IMR-90 (cell line): ENCODE measurements at regions not wholly inside any gene's neighbourhood (a gene's known extent, or its start where the extent isn't known, plus 50 kb on each side); places are given as distances from the start of the nearest gene placed in this dataset.

Experiments
- ATAC-seq: fragments of 200-7000 bp; cut with Tn5 transposase; 2 replicates; pipeline ENCODE4 v1.9.1; 2020; ENCODE audit warnings: low read depth, mild to moderate bottlenecking, moderate library complexity
- BruUV-seq: library from RNA; stranded (reverse); fragments of 400-500 nt; replicated peaks from 2 replicates; lab custom pipeline; 2021; lab: Mats Ljungman, UMichigan
- CTCF ChIA-PET: fragments of 300-600 bp; formaldehyde crosslinking; extraction: SDS; loops from one replicate; lab custom pipeline; 2021; ENCODE audit warnings: antibody characterized with exemption; lab: Yijun Ruan, JAX
- POLR2A ChIA-PET: fragments of 300-600 bp; sonication (Branson Sonifier 250); formaldehyde crosslinking; loops from one replicate; lab custom pipeline; 2022; ENCODE audit warnings: antibody characterized with exemption; ENCODE audit not compliant: unreplicated experiment; lab: Charles Lee
- DNase-seq: peaks from one replicate; pipeline ENCODE4 v3.0.0; 2013
- H2AFZ ChIP-seq: replicated peaks from 2 replicates; pipeline ENCODE3; 2013; ENCODE audit warnings: low read length, mild to moderate bottlenecking; ENCODE audit not compliant: poor library complexity
- H2AK5ac ChIP-seq: 2 replicates; pipeline ENCODE4 v1.6.1; 2013; ENCODE audit warnings: low read depth, low read length, inconsistent platforms
- H2AK9ac ChIP-seq: replicated peaks from 2 replicates; pipeline ENCODE3; 2013; ENCODE audit warnings: mild to moderate bottlenecking, low read depth, low read length, moderate library complexity; ENCODE audit not compliant: poor library complexity
- H2BK120ac ChIP-seq: 2 replicates; pipeline ENCODE4 v1.6.1; 2013; ENCODE audit warnings: low read depth, low read length, inconsistent platforms
- H2BK15ac ChIP-seq: 3 replicates; pipeline ENCODE4 v1.6.1; 2013; ENCODE audit warnings: low read depth, low read length, inconsistent platforms
- H2BK20ac ChIP-seq: 2 replicates; pipeline ENCODE4 v1.6.1; 2013; ENCODE audit warnings: low read depth, mild to moderate bottlenecking, inconsistent platforms, low read length, moderate library complexity
- H2BK5ac ChIP-seq: 2 replicates; pipeline ENCODE4 v1.6.1; 2013; ENCODE audit warnings: mild to moderate bottlenecking, low read depth, low read length, inconsistent platforms; ENCODE audit not compliant: poor library complexity, severe bottlenecking
- H3K14ac ChIP-seq: replicated peaks from 2 replicates; pipeline ENCODE4 v1.6.1; 2013; ENCODE audit warnings: low read depth, low read length, inconsistent platforms
- H3K18ac ChIP-seq: 2 replicates; pipeline ENCODE4 v1.6.1; 2013; ENCODE audit warnings: low read depth, low read length, control low read depth
- H3K23ac ChIP-seq: 2 replicates; pipeline ENCODE4 v1.6.1; 2013; ENCODE audit warnings: low read depth, low read length, inconsistent platforms
- H3K27ac ChIP-seq: 2 replicates; pipeline ENCODE4 v1.5.1; 2013; ENCODE audit warnings: mild to moderate bottlenecking, control low read depth, low read length; ENCODE audit not compliant: insufficient read depth
- H3K27me3 ChIP-seq: 2 replicates; pipeline ENCODE4 v1.6.1; 2013; ENCODE audit warnings: low read length; ENCODE audit not compliant: control insufficient read depth, insufficient read depth
- H3K36me3 ChIP-seq: 2 replicates; pipeline ENCODE4 v1.6.1; 2013; ENCODE audit warnings: low read length, mixed read lengths; ENCODE audit not compliant: control insufficient read depth, insufficient read depth
- H3K4ac ChIP-seq: 2 replicates; pipeline ENCODE4 v1.6.1; 2013; ENCODE audit warnings: low read depth, low read length, inconsistent platforms
- H3K4me1 ChIP-seq: 2 replicates; pipeline ENCODE4 v1.6.1; 2013; ENCODE audit warnings: low read length, mixed read lengths; ENCODE audit not compliant: control insufficient read depth, insufficient read depth
- H3K4me2 ChIP-seq: 2 replicates; pipeline ENCODE4 v1.6.1; 2013; ENCODE audit warnings: low read depth, mild to moderate bottlenecking, control low read depth, low read length, moderate library complexity
- H3K4me3 ChIP-seq: 2 replicates; pipeline ENCODE4 v1.5.1; 2013; ENCODE audit warnings: low read depth, mild to moderate bottlenecking, control low read depth, low read length, moderate library complexity; ENCODE audit not compliant: insufficient read depth
- H3K56ac ChIP-seq: 2 replicates; pipeline ENCODE4 v1.6.1; 2013; ENCODE audit warnings: low read length, inconsistent platforms; ENCODE audit not compliant: insufficient read depth; ENCODE audit errors: extremely low read depth
- H3K79me1 ChIP-seq, 2 experiments: 2 replicates each; pipeline ENCODE4 v1.6.1; 2013; ENCODE audit warnings: low read length in 2 of 2, inconsistent platforms in 1 of 2, low read depth in 1 of 2
- H3K9ac ChIP-seq: 2 replicates; pipeline ENCODE4 v1.6.1; 2013; ENCODE audit warnings: low read depth, low read length, control low read depth
- H3K9me1 ChIP-seq: 2 replicates; pipeline ENCODE4 v1.6.1; 2013; ENCODE audit warnings: low read length, inconsistent platforms; ENCODE audit not compliant: insufficient read depth
- H3K9me3 ChIP-seq: 2 replicates; pipeline ENCODE4 v1.6.1; 2013; ENCODE audit warnings: low read length; ENCODE audit not compliant: control insufficient read depth, insufficient read depth
- H4K20me1 ChIP-seq: 2 replicates; pipeline ENCODE4 v1.6.1; 2013; ENCODE audit warnings: low read length, inconsistent platforms; ENCODE audit not compliant: insufficient read depth
- H4K5ac ChIP-seq: 2 replicates; pipeline ENCODE4 v1.6.1; 2013; ENCODE audit warnings: mild to moderate bottlenecking, low read depth, low read length, control low read depth
- H4K8ac ChIP-seq, 2 experiments: 2 replicates each; pipeline ENCODE4 v1.6.1; 2013; ENCODE audit warnings: low read depth in 2 of 2, low read length in 2 of 2, control low read depth in 1 of 2, inconsistent platforms in 1 of 2
- H4K91ac ChIP-seq: 2 replicates; pipeline ENCODE4 v1.6.1; 2013; ENCODE audit warnings: low read depth, low read length, inconsistent platforms; ENCODE audit not compliant: insufficient read depth
- ELK1 ChIP-seq: fragments of 150-350 bp; IDR thresholded peaks from 2 replicates; pipeline ENCODE4 v1.6.1; 2016; ENCODE audit warnings: low read depth, mild to moderate bottlenecking, low read length, moderate library complexity, borderline replicate concordance
- MAZ ChIP-seq: IDR thresholded peaks from 2 replicates; pipeline ENCODE4 v1.6.1; 2012; ENCODE audit warnings: low read depth, mild to moderate bottlenecking, low read length, improper control_type of control experiment, moderate library complexity, borderline replicate concordance
- MXI1 ChIP-seq: IDR thresholded peaks from 2 replicates; pipeline ENCODE4 v1.6.1; 2012; ENCODE audit warnings: low read depth, mild to moderate bottlenecking, low read length, moderate library complexity, borderline replicate concordance
- POLR2A ChIP-seq: IDR thresholded peaks from 2 replicates; pipeline ENCODE4 v1.6.1; 2012; ENCODE audit warnings: mild to moderate bottlenecking, low read depth, low read length
- SMC3 ChIP-seq: fragments of 150-350 bp; IDR thresholded peaks from 2 replicates; pipeline ENCODE4 v1.6.1; 2016; ENCODE audit warnings: low read depth, mild to moderate bottlenecking, antibody characterized with exemption, low read length, moderate library complexity
- WGBS, 2 experiments: methylation state at CpG; one replicate each; pipeline versions ENCODE4 v1.1.5 to v1.1.7; 2013; ENCODE audit warnings: missing lambda C conversion rate in 2 of 2; ENCODE audit not compliant: insufficient read length in 1 of 2; ENCODE audit errors: extremely low coverage in 2 of 2; 5-methylcytosine and 5-hydroxymethylcytosine counted together
- dilution Hi-C: fragments of 300-500 bp; cut with HindIII; formaldehyde crosslinking; loops from one replicate; pipeline ENCODE4 v1.14.3; 2018; ENCODE audit warnings: low sequenced_read_pairs; ENCODE audit not compliant: unreplicated experiment
- in situ Hi-C: fragments of 300-500 bp; cut with MboI; formaldehyde crosslinking; loops from 3 replicates; pipeline ENCODE4 v1.14.3; 2019; ENCODE audit warnings: low sequenced_read_pairs, inconsistent platforms, mixed read lengths
- intact Hi-C: fragments of 100-400 bp; cut with micrococcal nuclease; formaldehyde crosslinking; loops from 2 replicates; pipeline ENCODE4 v1.10.0; 2022
- TF ChIP-seq, protein P1 (sequence below): fragments of 150-350 bp; IDR thresholded peaks from 2 replicates; pipeline ENCODE4 v1.6.1; 2017; ENCODE audit warnings: mild to moderate bottlenecking, antibody characterized with exemption, low read length, low read depth

- H3K79me1 ChIP-seq = no peaks in the 10 kb centered on the region
- no peak overlapping the region for H2BK20ac ChIP-seq
- no CpG with 5 or more reads among the region's 2 CpGs for WGBS, 2 experiments
- H2AK9ac ChIP-seq = no peak overlapping the region
- H3K14ac ChIP-seq = no peak overlapping the region
- in situ Hi-C loops = no loop called here
- CTCF ChIA-PET = interaction anchor here (0.5 kb wide), 1 partner anchor 152 kb away, joined by 4 read pairs; no protein-coding TSS in a partner anchor
- dilution Hi-C loops = no loop called here
- no peak overlapping the region for H2BK120ac ChIP-seq
- H4K5ac ChIP-seq = no peak overlapping the region
- H4K91ac ChIP-seq = no peak overlapping the region
- H3K4me3 ChIP-seq = no peak overlapping the region
- no peaks in the 10 kb centered on the region for H3K9me1 ChIP-seq
- H3K4ac ChIP-seq = no peak overlapping the region
- H3K18ac ChIP-seq = no peak overlapping the region
- H3K27ac ChIP-seq = no peak overlapping the region
- POLR2A ChIA-PET = no interaction called here
- no peak overlapping the region for H3K56ac ChIP-seq
- no peaks in the 10 kb centered on the region for H3K4me1 ChIP-seq
- no peak for ATAC-seq
- no peak overlapping the region for H2AK5ac ChIP-seq
- no peak for TF ChIP-seq POLR2A
- TF ChIP-seq, protein P1, sequence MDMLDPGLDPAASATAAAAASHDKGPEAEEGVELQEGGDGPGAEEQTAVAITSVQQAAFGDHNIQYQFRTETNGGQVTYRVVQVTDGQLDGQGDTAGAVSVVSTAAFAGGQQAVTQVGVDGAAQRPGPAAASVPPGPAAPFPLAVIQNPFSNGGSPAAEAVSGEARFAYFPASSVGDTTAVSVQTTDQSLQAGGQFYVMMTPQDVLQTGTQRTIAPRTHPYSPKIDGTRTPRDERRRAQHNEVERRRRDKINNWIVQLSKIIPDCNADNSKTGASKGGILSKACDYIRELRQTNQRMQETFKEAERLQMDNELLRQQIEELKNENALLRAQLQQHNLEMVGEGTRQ = no peak
- TF ChIP-seq ELK1 = no peak
- no peak for TF ChIP-seq MXI1
- no peak for TF ChIP-seq SMC3
- TF ChIP-seq MAZ = no peak
- DNase-seq = no peak
- no peak overlapping the region for H3K9ac ChIP-seq
- no peak overlapping the region for H4K8ac ChIP-seq
- no peaks in the 10 kb centered on the region for H3K36me3 ChIP-seq
- no peak overlapping the region for H3K4me2 ChIP-seq
- no peak overlapping the region for H2BK15ac ChIP-seq
- intact Hi-C loops = no loop called here
- no TSS peak for BruUV-seq
- no peak overlapping the region for H2AFZ ChIP-seq
- H3K27me3 ChIP-seq = no peaks in the 10 kb centered on the region
- H4K20me1 ChIP-seq = no peaks in the 10 kb centered on the region
- no peak overlapping the region for H2BK5ac ChIP-seq
- H3K9me3 ChIP-seq = peaks cover 9% of the 10 kb centered on the region
- no peak overlapping the region for H3K23ac ChIP-seq
Observed at GRCh38 chr5:116914869-116915504, 340.4 kb upstream of the SEMA6A start.
